GM18499 (cell line): ENCODE measurements at regions not wholly inside any gene's neighbourhood (a gene's known extent, or its start where the extent isn't known, plus 50 kb on each side); places are given as distances from the start of the nearest gene placed in this dataset.

Experiments used
- ATAC-seq: cut with Tn5 transposase; IDR thresholded peaks from one replicate; pipeline ENCODE4 v1.9.1; 2021; ENCODE audit warnings: moderate number of reproducible peaks; ENCODE audit not compliant: insufficient read depth, unreplicated experiment

GRCh38 chr1:191907121-191907520 lies 251.1 kb upstream of the RGS18 start:
- no peak for ATAC-seq

DNA sequence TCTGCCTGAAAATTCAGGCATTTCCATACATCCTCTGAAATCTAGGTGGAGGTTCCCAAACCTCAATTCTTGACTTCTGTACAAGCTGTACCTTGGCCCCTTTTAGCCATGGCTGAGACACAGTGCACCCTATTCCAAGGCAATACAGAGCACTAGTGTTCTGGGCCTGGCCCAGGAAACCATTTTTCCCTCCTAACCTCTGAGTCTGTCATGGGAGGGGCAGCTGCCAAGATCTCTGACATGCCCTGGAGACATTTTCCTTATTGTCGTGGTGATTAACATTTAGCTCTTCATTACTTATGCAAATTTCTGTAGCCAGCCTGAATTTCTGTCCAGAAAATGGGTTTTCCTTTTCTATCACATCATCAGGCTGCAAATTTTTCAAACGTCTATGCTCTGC lies 248.0 kb upstream of the RGS18 start:
- no peak for ATAC-seq

DNA sequence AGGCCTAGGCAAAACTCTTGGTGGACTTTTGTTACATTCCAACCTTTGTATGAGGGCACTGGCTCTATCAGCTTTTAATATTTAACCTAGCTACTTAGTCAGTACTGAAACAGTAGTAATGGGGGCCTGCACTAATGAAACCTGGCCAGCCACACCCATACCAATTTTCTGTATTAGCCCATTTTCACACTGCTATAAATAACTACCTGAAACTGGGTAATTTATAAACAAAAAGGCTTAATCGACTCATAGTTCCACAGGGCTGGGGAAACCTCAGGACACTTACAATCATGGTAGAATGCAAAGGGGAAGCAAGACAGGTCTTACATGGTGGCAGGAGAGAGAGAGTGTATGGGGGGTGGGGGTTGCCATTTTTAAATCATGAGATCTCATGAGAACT lies 245.7 kb upstream of the RGS18 start:
- no peak for ATAC-seq

- no peak for ATAC-seq
Observed at GRCh38 chr1:191913260-191913977, 244.8 kb upstream of the RGS18 start.

DNA sequence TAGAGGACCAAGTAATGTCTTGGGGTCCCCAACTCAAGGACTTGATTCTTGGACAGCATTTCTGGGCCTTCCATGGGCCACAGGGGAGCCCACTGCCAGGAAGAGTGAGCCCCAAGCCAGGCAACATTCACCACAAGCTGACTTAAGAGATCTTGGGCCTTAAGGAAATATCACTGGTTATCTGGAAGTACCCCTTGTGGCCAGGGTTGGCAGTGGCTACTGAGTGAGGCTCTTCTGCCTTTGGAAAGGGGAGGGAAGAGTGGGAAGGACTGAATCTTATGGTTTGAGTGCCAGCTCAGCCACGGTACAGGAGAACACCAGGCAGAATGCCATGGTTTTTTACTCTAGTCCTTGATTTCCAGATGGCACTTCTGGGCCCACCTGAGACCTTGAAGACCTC lies 228.9 kb upstream of the RGS18 start:
- no peak for ATAC-seq

GRCh38 chr1:191943684-191944083 lies 214.6 kb upstream of the RGS18 start:
- no peak for ATAC-seq

GRCh38 chr1:191953526-191953925 lies 204.7 kb upstream of the RGS18 start:
- ATAC-seq = no peak

- ATAC-seq = no peak
Observed at GRCh38 chr1:191959856-191960255, 198.4 kb upstream of the RGS18 start.

- no peak for ATAC-seq
Observed at GRCh38 chr1:191963286-191963685, 195.0 kb upstream of the RGS18 start.

DNA sequence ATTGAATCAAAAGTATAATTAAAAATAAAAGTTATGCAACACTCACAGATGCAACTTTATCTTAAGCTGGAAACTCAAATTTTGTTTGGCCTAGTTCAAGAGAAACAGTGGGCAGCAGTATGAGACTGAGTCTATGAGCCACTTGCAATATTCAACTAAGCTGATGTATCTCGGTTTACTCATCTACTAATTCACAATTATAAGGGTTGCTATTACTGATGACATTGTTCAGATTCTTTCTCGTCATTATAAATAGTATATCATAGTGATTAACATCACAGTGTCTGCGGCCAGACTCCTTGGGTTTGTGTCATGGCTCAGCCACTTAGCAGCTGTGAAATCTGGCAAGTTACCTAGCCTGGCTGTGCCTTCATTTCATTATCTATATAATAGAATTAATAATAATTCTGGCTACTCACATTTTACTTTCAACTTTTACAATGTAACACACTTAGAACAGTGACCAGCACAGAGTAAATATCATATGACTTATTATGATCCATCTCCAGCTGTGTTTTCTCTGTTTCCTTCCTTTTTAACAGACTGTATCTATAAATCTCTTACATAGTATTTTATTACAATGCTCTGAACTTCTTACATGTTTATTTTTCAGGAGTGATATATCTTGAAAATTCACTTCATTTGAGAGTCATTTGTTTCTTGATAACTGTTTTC lies 194.3 kb upstream of the RGS18 start:
- no peak for ATAC-seq

GRCh38 chr1:191969290-191969689 lies 189.0 kb upstream of the RGS18 start:
- no peak for ATAC-seq

DNA sequence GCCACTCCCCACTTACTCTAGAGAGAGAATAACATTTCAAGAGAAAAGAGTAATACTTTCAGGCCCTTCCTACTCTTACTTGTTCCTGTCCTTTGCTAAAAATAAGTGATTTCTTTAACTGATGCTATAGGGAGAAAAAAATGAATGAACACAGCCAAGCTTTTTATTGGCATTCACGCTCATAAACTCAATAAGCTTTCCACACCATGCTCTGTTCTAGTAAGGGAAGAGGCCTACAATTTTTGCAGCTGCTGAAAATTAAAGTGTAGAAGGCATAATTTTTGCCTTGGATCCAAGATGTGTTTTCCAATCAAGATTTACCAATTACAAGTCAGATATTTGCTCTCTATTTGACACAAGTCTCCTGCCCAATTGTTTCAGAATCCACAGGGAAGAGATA lies 188.1 kb upstream of the RGS18 start:
- no peak for ATAC-seq

- ATAC-seq = no peak
Observed at GRCh38 chr1:191971447-191971846, 186.8 kb upstream of the RGS18 start.

GRCh38 chr1:191974004-191974403 lies 184.3 kb upstream of the RGS18 start:
- ATAC-seq = no peak

GRCh38 chr1:191977874-191978506 lies 180.3 kb upstream of the RGS18 start:
- ATAC-seq = no peak

- no peak for ATAC-seq
Observed at GRCh38 chr1:191984856-191985255, 173.4 kb upstream of the RGS18 start.

DNA sequence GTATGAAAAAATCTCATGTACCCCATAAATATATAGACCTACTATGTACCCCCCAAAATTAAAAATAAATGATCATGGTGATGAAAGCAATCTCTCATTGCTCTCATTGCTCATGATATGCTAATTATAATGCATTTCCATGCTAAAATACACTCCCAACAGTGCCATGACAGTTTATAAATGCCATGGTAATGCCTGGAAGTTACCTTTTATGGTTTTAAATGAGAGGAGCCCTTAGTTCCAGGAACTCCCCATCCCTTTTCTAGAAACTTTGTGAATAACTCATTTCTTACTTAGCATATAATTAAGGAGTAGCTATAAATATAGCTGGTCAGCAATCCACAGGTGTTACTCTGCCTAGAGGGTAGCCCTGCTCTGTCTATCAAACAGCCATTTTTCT lies 166.1 kb upstream of the RGS18 start:
- no peak for ATAC-seq

GRCh38 chr1:191993549-191993948 lies 164.7 kb upstream of the RGS18 start:
- no peak for ATAC-seq

DNA sequence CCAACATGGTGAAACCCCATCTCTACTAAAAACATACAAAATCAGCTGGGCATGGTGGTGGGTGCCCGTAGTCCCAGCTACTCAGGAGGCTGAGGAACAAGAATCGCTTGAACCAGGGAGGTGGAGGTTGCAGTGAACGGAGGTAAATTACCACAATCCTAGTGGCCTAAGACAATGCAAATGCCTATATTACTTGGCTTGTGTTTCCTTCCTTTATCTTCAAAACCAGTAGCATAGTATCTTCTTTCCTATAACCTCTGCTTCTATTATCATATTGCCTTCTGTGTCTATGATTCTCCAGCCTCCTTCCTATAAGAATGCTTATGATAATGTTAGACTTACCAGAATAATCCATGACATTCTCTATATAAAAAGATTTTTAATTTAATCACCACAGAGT lies 156.2 kb upstream of the RGS18 start:
- no peak for ATAC-seq

DNA sequence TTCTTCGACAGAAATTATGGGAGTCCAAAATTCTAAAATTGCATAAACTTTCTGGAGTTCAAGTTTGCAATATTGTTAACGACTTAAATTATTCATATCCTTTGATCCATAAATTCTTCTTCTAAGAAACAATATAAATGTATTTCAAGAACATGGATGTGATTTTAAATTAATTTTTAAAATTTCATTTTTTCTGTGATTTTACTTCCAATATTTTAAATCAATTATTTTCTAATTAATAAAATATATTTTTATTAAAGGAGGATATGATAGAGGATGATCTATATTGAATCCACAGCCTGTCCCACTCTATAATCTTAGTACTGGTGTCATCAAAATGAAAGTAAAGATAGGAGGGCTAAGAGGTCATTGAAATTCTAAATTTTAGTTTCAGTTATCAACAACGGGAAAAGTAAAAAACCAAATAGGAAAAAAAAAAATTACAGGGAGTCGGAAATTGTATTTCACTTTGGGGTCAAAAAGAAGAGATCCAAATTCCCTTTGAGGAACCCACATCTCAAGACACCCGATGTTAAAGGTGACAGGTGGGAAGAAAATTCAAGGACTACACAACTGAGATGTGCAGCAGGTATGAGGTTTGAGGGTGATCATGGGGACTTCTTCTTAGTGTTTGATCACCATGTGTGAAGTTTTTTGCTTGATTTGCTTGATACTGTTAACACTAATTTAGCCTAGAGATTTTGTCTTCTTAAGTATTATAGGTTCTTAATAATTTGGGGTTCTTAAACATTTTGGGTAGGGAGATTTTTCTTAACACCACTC lies 154.8 kb upstream of the RGS18 start:
- no peak for ATAC-seq

- no peak for ATAC-seq
Observed at GRCh38 chr1:192005976-192006375, 152.3 kb upstream of the RGS18 start.
